ENCODE measurements at regions not wholly inside any gene's neighbourhood (a gene's known extent, or its start where the extent isn't known, plus 50 kb on each side); places are given as distances from the start of the nearest gene placed in this dataset.
"Not testable (repeated sequence)": the region's sequence is repeated elsewhere in the genome, so short reads cannot be mapped to it uniquely, and the experiment has no call there.

DNA sequence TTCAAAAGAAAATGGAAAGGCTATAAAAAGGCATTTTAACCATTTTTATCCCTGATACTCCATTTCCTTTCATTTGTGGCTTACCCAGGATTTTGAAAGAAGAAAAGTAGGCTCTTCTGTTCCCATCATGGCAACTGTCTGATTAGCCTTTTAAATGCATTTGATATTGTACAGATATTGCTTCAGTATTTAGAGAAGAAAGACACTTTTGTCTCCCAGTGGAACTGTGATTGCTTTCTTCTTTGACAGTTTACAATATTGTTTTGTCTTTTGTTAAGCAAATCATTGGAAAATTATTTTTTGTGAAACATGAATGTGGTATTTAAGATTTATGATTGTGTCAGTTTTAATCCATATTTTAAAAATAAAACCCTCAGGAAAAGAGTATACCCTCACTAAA lies 297.4 kb upstream of the TACR3 start:
- H3K4me3 ChIP-seq: no peak overlapping the region
- no peak overlapping the region for H3K27ac ChIP-seq
- H3K36me3 ChIP-seq: no peaks in the 10 kb centered on the region
- intact Hi-C loops (cut with DNase I): loop anchor here in 2 of 10 donors (5.0 kb wide), 2 partner anchors 845 to 1890 kb away; no protein-coding TSS in a partner anchor
- H3K27me3 ChIP-seq: no peaks in the 10 kb centered on the region
- DNase-seq (no peak), ATAC-seq (no peak)
- no peaks in the 10 kb centered on the region for H3K4me1 ChIP-seq
- TF ChIP-seq, protein P1, sequence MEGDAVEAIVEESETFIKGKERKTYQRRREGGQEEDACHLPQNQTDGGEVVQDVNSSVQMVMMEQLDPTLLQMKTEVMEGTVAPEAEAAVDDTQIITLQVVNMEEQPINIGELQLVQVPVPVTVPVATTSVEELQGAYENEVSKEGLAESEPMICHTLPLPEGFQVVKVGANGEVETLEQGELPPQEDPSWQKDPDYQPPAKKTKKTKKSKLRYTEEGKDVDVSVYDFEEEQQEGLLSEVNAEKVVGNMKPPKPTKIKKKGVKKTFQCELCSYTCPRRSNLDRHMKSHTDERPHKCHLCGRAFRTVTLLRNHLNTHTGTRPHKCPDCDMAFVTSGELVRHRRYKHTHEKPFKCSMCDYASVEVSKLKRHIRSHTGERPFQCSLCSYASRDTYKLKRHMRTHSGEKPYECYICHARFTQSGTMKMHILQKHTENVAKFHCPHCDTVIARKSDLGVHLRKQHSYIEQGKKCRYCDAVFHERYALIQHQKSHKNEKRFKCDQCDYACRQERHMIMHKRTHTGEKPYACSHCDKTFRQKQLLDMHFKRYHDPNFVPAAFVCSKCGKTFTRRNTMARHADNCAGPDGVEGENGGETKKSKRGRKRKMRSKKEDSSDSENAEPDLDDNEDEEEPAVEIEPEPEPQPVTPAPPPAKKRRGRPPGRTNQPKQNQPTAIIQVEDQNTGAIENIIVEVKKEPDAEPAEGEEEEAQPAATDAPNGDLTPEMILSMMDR (IDR thresholded peaks at IDR 0.05): no peak
- no peaks in the 10 kb centered on the region for H3K9me3 ChIP-seq

DNA sequence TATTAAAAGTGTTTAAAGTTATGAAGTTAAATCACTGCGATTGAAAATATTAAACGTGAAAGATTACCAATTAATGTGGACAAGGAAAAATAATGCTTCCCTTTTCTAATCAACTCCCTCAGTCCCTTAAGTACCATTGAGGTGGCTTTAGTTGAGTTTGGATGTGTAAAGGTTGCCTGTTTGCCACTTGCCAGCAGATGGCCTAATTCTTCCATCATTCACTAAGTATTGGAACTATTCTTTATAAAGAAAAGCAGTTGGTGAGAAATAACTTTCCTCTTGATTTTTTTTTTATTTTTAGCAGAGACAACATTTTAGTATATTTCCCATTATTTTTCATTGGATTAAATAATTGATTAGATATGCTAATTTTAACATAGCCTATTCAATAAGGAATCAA lies 295.9 kb upstream of the TACR3 start:
- WGBS, 2 donors: 23% methylated on average over 2 of the region's 2 CpGs
- Histone ChIP-seq H3K9me3 (no peaks in the 10 kb centered on the region), H3K27me3 (no peaks in the 10 kb centered on the region), H3K36me3 (no peaks in the 10 kb centered on the region), H3K27ac (no peak overlapping the region), H3K4me3 (no peak overlapping the region), H3K4me1 (no peaks in the 10 kb centered on the region)
- ATAC-seq: no peak
- TF ChIP-seq, protein P1 (IDR thresholded peaks at IDR 0.05): peak in 6 of 9 donors; percentile 26 to 51 (median 40)
- intact Hi-C loops (cut with DNase I): loop anchor here in 2 of 10 donors (5.0 kb wide), 2 partner anchors 847 to 1892 kb away; no protein-coding TSS in a partner anchor
- DNase-seq: no peak

GRCh38 chr4:104010722-104011121 lies 290.9 kb upstream of the TACR3 start:
- no peaks in the 10 kb centered on the region for H3K36me3 ChIP-seq
- no peak overlapping the region for H3K27ac ChIP-seq
- intact Hi-C loops (cut with DNase I): no loop called here
- H3K4me3 ChIP-seq: no peak overlapping the region
- WGBS, 2 donors: 67 to 68% methylated on average over 2 of the region's 2 CpGs
- no peak for DNase-seq
- TF ChIP-seq, protein P1 (IDR thresholded peaks at IDR 0.05): no peak
- no peaks in the 10 kb centered on the region for H3K4me1 ChIP-seq
- no peaks in the 10 kb centered on the region for H3K27me3 ChIP-seq
- ATAC-seq: no peak
- peaks cover 0 to 11% (median 0%) of the 10 kb centered on the region in 11 donors for H3K9me3 ChIP-seq

DNA sequence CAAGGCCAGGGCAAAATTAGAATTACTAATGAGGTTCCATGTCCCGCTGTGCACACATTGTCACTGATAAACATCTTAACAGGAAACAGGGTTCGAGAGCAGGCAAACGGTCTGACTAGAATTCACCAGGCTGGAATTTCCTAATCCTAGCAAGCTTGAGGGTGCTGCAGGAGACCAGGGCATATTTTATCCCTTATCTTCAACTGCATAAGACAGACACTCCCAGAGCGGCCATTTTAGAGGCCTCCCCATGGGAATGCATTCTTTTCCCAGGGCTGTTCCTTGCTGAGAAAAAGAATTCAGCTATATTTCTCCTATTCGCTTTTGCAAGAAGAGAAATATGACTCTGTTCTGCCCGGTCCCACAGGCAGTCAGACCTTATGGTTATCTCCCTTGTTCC lies 282.5 kb upstream of the TACR3 start:
- intact Hi-C loops (cut with DNase I); DNase-seq; ATAC-seq; H3K27me3 ChIP-seq; H3K27ac ChIP-seq; H3K4me1 ChIP-seq; H3K4me3 ChIP-seq; H3K36me3 ChIP-seq: not testable (repeated sequence)
- WGBS, 2 donors: 81 to 89% methylated on average over 6 of the region's 6 CpGs
- H3K9me3 ChIP-seq: peaks cover 0 to 52% (median 10%) of the 10 kb centered on the region in 11 donors

- no peak for ATAC-seq
Observed at GRCh38 chr4:103998756-103999155, 279.0 kb upstream of the TACR3 start.

More at GRCh38 chr4:103998756-103999155, 279.0 kb upstream of the TACR3 start:
- TF ChIP-seq, protein P1 (IDR thresholded peaks at IDR 0.05): no peak
- H3K9me3 ChIP-seq: peaks cover 0 to 37% (median 10%) of the 10 kb centered on the region in 11 donors
- no peaks in the 10 kb centered on the region for H3K27me3 ChIP-seq
- no peaks in the 10 kb centered on the region for H3K36me3 ChIP-seq
- intact Hi-C loops (cut with DNase I): loop anchor here in 1 of 10 donors (10.0 kb wide), 1 partner anchor 866 kb away; no protein-coding TSS in a partner anchor
- DNase-seq: no peak
- WGBS, 2 donors: 66 to 75% methylated on average over 3 of the region's 3 CpGs
- H3K4me3 ChIP-seq: no peak overlapping the region
- H3K27ac ChIP-seq: no peak overlapping the region
- H3K4me1 ChIP-seq: peaks cover 0 to 7% (median 0%) of the 10 kb centered on the region in 9 donors

Measured in heart right ventricle (tissue), 16 donors.